ENCODE measurements at regions not wholly inside any gene's neighbourhood (a gene's known extent, or its start where the extent isn't known, plus 50 kb on each side); places are given as distances from the start of the nearest gene placed in this dataset.
"Not testable (repeated sequence)": the region's sequence is repeated elsewhere in the genome, so short reads cannot be mapped to it uniquely, and the experiment has no call there.

- no peak for DNase-seq
- no peak for TF ChIP-seq POLR2A (IDR thresholded peaks at IDR 0.05; ENCODE audit: low read length)
- no peak for TF ChIP-seq GATA1 (IDR thresholded peaks at IDR 0.05; ENCODE audit: low read depth, low read length)
Measured at GRCh38 chr3:11739706-11740105, 96.0 kb upstream of the VGLL4 start.

- DNase-seq: no peak
- TF ChIP-seq POLR2A (IDR thresholded peaks at IDR 0.05; ENCODE audit: low read length) (no peak), GATA1 (IDR thresholded peaks at IDR 0.05; ENCODE audit: low read depth, low read length) (no peak)
Measured at GRCh38 chr3:11739123-11739522, 95.4 kb upstream of the VGLL4 start.

GRCh38 chr3:11737742-11738141, 94.0 kb upstream of the VGLL4 start:
- TF ChIP-seq GATA1 (IDR thresholded peaks at IDR 0.05; ENCODE audit: low read depth, low read length) (no peak), POLR2A (IDR thresholded peaks at IDR 0.05; ENCODE audit: low read length) (no peak)

GRCh38 chr3:11736136-11736833, 92.6 kb upstream of the VGLL4 start:
- TF ChIP-seq GATA1 (IDR thresholded peaks at IDR 0.05; ENCODE audit: low read depth, low read length) (no peak), POLR2A (IDR thresholded peaks at IDR 0.05; ENCODE audit: low read length) (no peak)
- no peak for DNase-seq

More at GRCh38 chr3:11737742-11738141, 94.0 kb upstream of the VGLL4 start:
- no peak for DNase-seq

- TF ChIP-seq POLR2A (IDR thresholded peaks at IDR 0.05; ENCODE audit: low read length): no peak
- no peak for TF ChIP-seq GATA1 (IDR thresholded peaks at IDR 0.05; ENCODE audit: low read depth, low read length)
- DNase-seq: no peak
Measured at GRCh38 chr3:11735638-11736037, 91.9 kb upstream of the VGLL4 start.

- DNase-seq: not testable (repeated sequence)
Measured at GRCh38 chr3:11735111-11735510, 91.4 kb upstream of the VGLL4 start.

- TF ChIP-seq GATA1 (IDR thresholded peaks at IDR 0.05; ENCODE audit: low read depth, low read length) (no peak), POLR2A (IDR thresholded peaks at IDR 0.05; ENCODE audit: low read length) (no peak)
- no peak for DNase-seq
Measured at GRCh38 chr3:11733914-11734313, 90.2 kb upstream of the VGLL4 start.

- DNase-seq: no peak
- TF ChIP-seq GATA1 (IDR thresholded peaks at IDR 0.05; ENCODE audit: low read depth, low read length) (no peak), POLR2A (IDR thresholded peaks at IDR 0.05; ENCODE audit: low read length) (no peak)
Measured at GRCh38 chr3:11727207-11727606, 83.5 kb upstream of the VGLL4 start.

- DNase-seq: no peak
- TF ChIP-seq GATA1 (IDR thresholded peaks at IDR 0.05; ENCODE audit: low read depth, low read length) (no peak), POLR2A (IDR thresholded peaks at IDR 0.05; ENCODE audit: low read length) (no peak)
Measured at GRCh38 chr3:11726146-11726545, 82.4 kb upstream of the VGLL4 start.

GRCh38 chr3:11725340-11725641, 81.6 kb upstream of the VGLL4 start:
- not testable (repeated sequence) for DNase-seq

GRCh38 chr3:11724615-11725339, 81.1 kb upstream of the VGLL4 start:
- TF ChIP-seq POLR2A (IDR thresholded peaks at IDR 0.05; ENCODE audit: low read length) (no peak), GATA1 (IDR thresholded peaks at IDR 0.05; ENCODE audit: low read depth, low read length) (no peak)
- no peak for DNase-seq

- TF ChIP-seq POLR2A (IDR thresholded peaks at IDR 0.05; ENCODE audit: low read length) (no peak), GATA1 (IDR thresholded peaks at IDR 0.05; ENCODE audit: low read depth, low read length) (no peak)
- DNase-seq: no peak
Measured at GRCh38 chr3:11721479-11721878, 77.8 kb upstream of the VGLL4 start.

GRCh38 chr3:11720917-11721411, 77.2 kb upstream of the VGLL4 start:
- DNase-seq: no peak
- TF ChIP-seq GATA1 (IDR thresholded peaks at IDR 0.05; ENCODE audit: low read depth, low read length) (no peak), POLR2A (IDR thresholded peaks at IDR 0.05; ENCODE audit: low read length) (no peak)

GRCh38 chr3:11720304-11720898, 76.7 kb upstream of the VGLL4 start:
- peak; percentile 23 to 37 for DNase-seq

More at GRCh38 chr3:11720304-11720898, 76.7 kb upstream of the VGLL4 start:
- TF ChIP-seq GATA1 (IDR thresholded peaks at IDR 0.05; ENCODE audit: low read depth, low read length): no peak
- TF ChIP-seq POLR2A (IDR thresholded peaks at IDR 0.05; ENCODE audit: low read length): no peak

All from erythroblast (primary cell).